Calu3 (cell line): ENCODE measurements at regions not wholly inside any gene's neighbourhood (a gene's known extent, or its start where the extent isn't known, plus 50 kb on each side); places are given as distances from the start of the nearest gene placed in this dataset.

Experiments
- BruUV-seq: library from RNA; stranded (reverse); fragments of 400-500 nt; replicated peaks from 2 replicates; lab custom pipeline; 2021; lab: Mats Ljungman, UMichigan
- CTCF ChIA-PET: fragments of 300-600 bp; sonication (Branson Sonifier 250); formaldehyde crosslinking; loops from one replicate; lab custom pipeline; 2022; ENCODE audit warnings: antibody characterized with exemption; lab: Charles Lee
- DNase-seq: peaks from one replicate; pipeline ENCODE4 v3.0.0; 2022
- H3K27ac Mint-ChIP-seq: one replicate; pipeline ENCODE4 v1.8.0; 2022; ENCODE audit warnings: mixed read lengths; ENCODE audit not compliant: unreplicated experiment
- H3K27me3 Mint-ChIP-seq: one replicate; pipeline ENCODE4 v1.8.0; 2022; ENCODE audit warnings: mixed read lengths; ENCODE audit not compliant: unreplicated experiment
- H3K36me3 Mint-ChIP-seq: one replicate; pipeline ENCODE4 v1.8.0; 2022; ENCODE audit warnings: mild to moderate bottlenecking, moderate library complexity, mixed read lengths; ENCODE audit not compliant: insufficient read depth, unreplicated experiment
- H3K4me1 Mint-ChIP-seq: one replicate; pipeline ENCODE4 v1.8.0; 2022; ENCODE audit warnings: mild to moderate bottlenecking, low read depth, mixed read lengths; ENCODE audit not compliant: unreplicated experiment
- H3K4me3 Mint-ChIP-seq: one replicate; pipeline ENCODE4 v1.8.0; 2022; ENCODE audit warnings: mild to moderate bottlenecking, low read depth, moderate library complexity, mixed read lengths; ENCODE audit not compliant: unreplicated experiment
- H3K9me3 Mint-ChIP-seq: one replicate; pipeline ENCODE4 v1.8.0; 2022; ENCODE audit warnings: low read depth, mixed read lengths; ENCODE audit not compliant: unreplicated experiment
- CTCF ChIP-seq: fragments of 200-600 bp; IDR thresholded peaks from one replicate; pipeline ENCODE4 v1.8.0; 2022; ENCODE audit warnings: antibody characterized with exemption; ENCODE audit not compliant: unreplicated experiment
- intact Hi-C: fragments of 100-400 bp; cut with micrococcal nuclease; formaldehyde crosslinking; loops from one replicate; pipeline ENCODE4 v1.10.0; 2022; ENCODE audit not compliant: unreplicated experiment

GRCh38 chr4:111717921-111718320 lies 427.3 kb upstream of the FAM241A start:
- H3K4me3 Mint-ChIP-seq: no peak overlapping the region
- no peaks in the 10 kb centered on the region for H3K27me3 Mint-ChIP-seq
- H3K27ac Mint-ChIP-seq: no peak overlapping the region
- CTCF ChIA-PET: no interaction called here
- H3K9me3 Mint-ChIP-seq: no peaks in the 10 kb centered on the region
- peaks cover 9% of the 10 kb centered on the region for H3K4me1 Mint-ChIP-seq
- DNase-seq: no peak
- no peaks in the 10 kb centered on the region for H3K36me3 Mint-ChIP-seq
- no TSS peak for BruUV-seq
- TF ChIP-seq CTCF: no peak
- intact Hi-C loops: no loop called here

GRCh38 chr4:111718763-111719559 lies 426.3 kb upstream of the FAM241A start:
- TF ChIP-seq CTCF: no peak
- no peaks in the 10 kb centered on the region for H3K27me3 Mint-ChIP-seq
- peaks cover 13% of the 10 kb centered on the region for H3K4me1 Mint-ChIP-seq
- no TSS peak for BruUV-seq
- intact Hi-C loops: no loop called here
- no peaks in the 10 kb centered on the region for H3K36me3 Mint-ChIP-seq
- H3K27ac Mint-ChIP-seq: no peak overlapping the region
- H3K9me3 Mint-ChIP-seq: no peaks in the 10 kb centered on the region
- no peak for DNase-seq
- CTCF ChIA-PET: no interaction called here
- no peak overlapping the region for H3K4me3 Mint-ChIP-seq

GRCh38 chr4:111720866-111721265 lies 424.4 kb upstream of the FAM241A start:
- TF ChIP-seq CTCF: no peak
- intact Hi-C loops: no loop called here
- Mint-ChIP-seq H3K27ac (no peak overlapping the region), H3K4me3 (no peak overlapping the region), H3K4me1 (peaks cover 13% of the 10 kb centered on the region), H3K9me3 (no peaks in the 10 kb centered on the region), H3K27me3 (no peaks in the 10 kb centered on the region), H3K36me3 (no peaks in the 10 kb centered on the region)
- no peak for DNase-seq
- BruUV-seq: no TSS peak
- CTCF ChIA-PET: no interaction called here

- CTCF ChIA-PET: no interaction called here
- intact Hi-C loops: no loop called here
- Mint-ChIP-seq H3K4me3 (no peak overlapping the region), H3K9me3 (no peaks in the 10 kb centered on the region), H3K4me1 (peaks cover 13% of the 10 kb centered on the region), H3K27ac (no peak overlapping the region), H3K36me3 (no peaks in the 10 kb centered on the region), H3K27me3 (no peaks in the 10 kb centered on the region)
- DNase-seq: no peak
- no TSS peak for BruUV-seq
- TF ChIP-seq CTCF: no peak
Observed at GRCh38 chr4:111722213-111722720, 423.0 kb upstream of the FAM241A start.
